Stimulated activated CD8-positive, alpha-beta memory T cell treated with anti-CD3 and anti-CD28 coated beads, Interleukin-7, amount 100 ng/mL, for 48 hours (primary cell): ENCODE measurements at regions not wholly inside any gene's neighbourhood (a gene's known extent, or its start where the extent isn't known, plus 50 kb on each side); places are given as distances from the start of the nearest gene placed in this dataset.

Experiments used
- DNase-seq, 2 donors: peaks; one replicate each; pipeline ENCODE4 v3.0.0-alpha.2; 2020; ENCODE audit warnings: low read depth in 1 of 2; ENCODE audit errors: extremely low read depth in 1 of 2

- DNase-seq: no peak
These were observed 186.2 kb downstream of the RAMP3 start for GRCh38 chr7:45343746-45344145.

GRCh38 chr7:45347804-45348203 lies 190.2 kb downstream of the RAMP3 start:
- no peak for DNase-seq

- no peak for DNase-seq
These were observed 191.5 kb downstream of the RAMP3 start for GRCh38 chr7:45349090-45349489.

GRCh38 chr7:45350896-45351295 lies 193.3 kb downstream of the RAMP3 start:
- DNase-seq: no peak

- DNase-seq: no peak
These were observed 200.7 kb downstream of the RAMP3 start for GRCh38 chr7:45358287-45358686.

- DNase-seq: no peak
These were observed 201.7 kb downstream of the RAMP3 start for GRCh38 chr7:45359250-45359649.

- DNase-seq: no peak
These were observed 202.2 kb downstream of the RAMP3 start for GRCh38 chr7:45359776-45360175.

- no peak for DNase-seq
These were observed 206.1 kb downstream of the RAMP3 start for GRCh38 chr7:45363669-45364068.

GRCh38 chr7:45365341-45365740 lies 207.8 kb downstream of the RAMP3 start:
- no peak for DNase-seq

GRCh38 chr7:45366475-45366874 lies 207.7 kb upstream of the ADCY1 start:
- no peak for DNase-seq

- no peak for DNase-seq
These were observed 207.1 kb upstream of the ADCY1 start for GRCh38 chr7:45367026-45367425.

GRCh38 chr7:45368129-45368807 lies 205.9 kb upstream of the ADCY1 start:
- DNase-seq: no peak

- DNase-seq: no peak
These were observed 189.7 kb upstream of the ADCY1 start for GRCh38 chr7:45384499-45384898.

GRCh38 chr7:45387837-45388236 lies 186.3 kb upstream of the ADCY1 start:
- no peak for DNase-seq

- DNase-seq: no peak
These were observed 184.9 kb upstream of the ADCY1 start for GRCh38 chr7:45389073-45389872.

- no peak for DNase-seq
These were observed 184.0 kb upstream of the ADCY1 start for GRCh38 chr7:45390180-45390579.

- DNase-seq: no peak
These were observed 183.4 kb upstream of the ADCY1 start for GRCh38 chr7:45390731-45391130.

- DNase-seq: no peak
These were observed 182.3 kb upstream of the ADCY1 start for GRCh38 chr7:45391618-45392451.

GRCh38 chr7:45394117-45394708 lies 180.0 kb upstream of the ADCY1 start:
- no peak for DNase-seq

- no peak for DNase-seq
These were observed 175.1 kb upstream of the ADCY1 start for GRCh38 chr7:45399069-45399468.

- DNase-seq: no peak
These were observed 173.5 kb upstream of the ADCY1 start for GRCh38 chr7:45400680-45401079.
